ENCODE measurements at regions not wholly inside any gene's neighbourhood (a gene's known extent, or its start where the extent isn't known, plus 50 kb on each side); places are given as distances from the start of the nearest gene placed in this dataset.

- TF ChIP-seq EZH2 (IDR thresholded peaks at IDR 0.05): no peak
- TF ChIP-seq POLR2AphosphoS5 (IDR thresholded peaks at IDR 0.05; ENCODE audit: borderline replicate concordance, low read depth, low read length): no peak
- no peak for TF ChIP-seq FOXP2 (optimal IDR thresholded peaks at IDR 0.05; ENCODE audit: control extremely low read depth, extremely low read length, insufficient read depth)
These were observed 511.7 kb downstream of the TBC1D22A start for GRCh38 chr22:47274196-47274595.
